ENCODE measurements at regions not wholly inside any gene's neighbourhood (a gene's known extent, or its start where the extent isn't known, plus 50 kb on each side); places are given as distances from the start of the nearest gene placed in this dataset.

DNA sequence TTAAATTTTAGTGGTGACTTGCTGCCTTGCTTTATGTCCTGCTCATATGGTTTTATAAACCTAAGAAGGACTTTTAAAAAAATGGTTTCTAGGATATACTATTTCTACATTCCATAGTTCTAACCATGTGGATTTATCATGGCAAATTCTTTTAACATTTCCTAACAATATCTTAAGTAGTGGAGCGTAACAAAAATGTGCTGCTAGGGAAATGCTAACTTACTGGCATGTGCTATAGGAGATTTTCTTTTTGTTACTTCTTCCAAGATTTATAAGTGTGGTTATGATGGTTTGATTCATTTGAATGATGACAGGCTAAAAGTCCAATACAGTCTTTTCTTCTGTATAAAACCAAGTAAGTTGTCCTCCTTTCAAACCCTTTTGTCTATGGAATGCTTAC, 713.7 kb downstream of the SLITRK1 start:
- no peaks in the 10 kb centered on the region for H3K36me3 ChIP-seq (replicated peaks in 1 of 2; ENCODE audit: control insufficient read depth in 1 of 2, insufficient read depth in 2 of 2, low read length in 2 of 2)
- no peaks in the 10 kb centered on the region for H3K27me3 ChIP-seq (ENCODE audit: control insufficient read depth in 2 of 2, insufficient read depth in 2 of 2, low read length in 2 of 2)
- no peaks in the 10 kb centered on the region for H3K79me2 ChIP-seq (ENCODE audit: insufficient read depth, low read length)
- no peaks in the 10 kb centered on the region for H3K36me3 Mint-ChIP-seq
- peaks cover under 1 to 24% (median 8%) of the 10 kb centered on the region in 7 donors for H3K9me3 Mint-ChIP-seq
- peaks cover 0 to 16% of the 10 kb centered on the region in 2 donors for H3K9me3 ChIP-seq (replicated peaks in 1 of 2; ENCODE audit: control insufficient read depth in 1 of 2, insufficient read depth in 1 of 2, low read length in 2 of 2)
- H3K9ac ChIP-seq (ENCODE audit: insufficient read depth, low read length, poor library complexity, severe bottlenecking), result no peak overlapping the region
- H3K27ac ChIP-seq (ENCODE audit: low read depth in 1 of 2, low read length in 2 of 2), result no peak overlapping the region
- DNase-seq, result no peak
- no peaks in the 10 kb centered on the region for H4K20me1 ChIP-seq (ENCODE audit: insufficient read depth, low read length)
- H3K4me3 ChIP-seq (replicated peaks in 1 of 3; ENCODE audit: low read depth in 2 of 3, low read length in 3 of 3), result no peak overlapping the region
- H3K4me3 Mint-ChIP-seq, result no peak overlapping the region
- H3K27ac Mint-ChIP-seq, result no peak overlapping the region
- no peaks in the 10 kb centered on the region for H3K4me1 ChIP-seq (ENCODE audit: control insufficient read depth in 1 of 2, insufficient read depth in 2 of 2, low read length in 2 of 2)
- H3K4me1 Mint-ChIP-seq, result no peaks in the 10 kb centered on the region
- no peak overlapping the region for H2AFZ ChIP-seq (ENCODE audit: insufficient read depth, low read depth, low read length, poor library complexity, severe bottlenecking)
- TF ChIP-seq, protein P1, sequence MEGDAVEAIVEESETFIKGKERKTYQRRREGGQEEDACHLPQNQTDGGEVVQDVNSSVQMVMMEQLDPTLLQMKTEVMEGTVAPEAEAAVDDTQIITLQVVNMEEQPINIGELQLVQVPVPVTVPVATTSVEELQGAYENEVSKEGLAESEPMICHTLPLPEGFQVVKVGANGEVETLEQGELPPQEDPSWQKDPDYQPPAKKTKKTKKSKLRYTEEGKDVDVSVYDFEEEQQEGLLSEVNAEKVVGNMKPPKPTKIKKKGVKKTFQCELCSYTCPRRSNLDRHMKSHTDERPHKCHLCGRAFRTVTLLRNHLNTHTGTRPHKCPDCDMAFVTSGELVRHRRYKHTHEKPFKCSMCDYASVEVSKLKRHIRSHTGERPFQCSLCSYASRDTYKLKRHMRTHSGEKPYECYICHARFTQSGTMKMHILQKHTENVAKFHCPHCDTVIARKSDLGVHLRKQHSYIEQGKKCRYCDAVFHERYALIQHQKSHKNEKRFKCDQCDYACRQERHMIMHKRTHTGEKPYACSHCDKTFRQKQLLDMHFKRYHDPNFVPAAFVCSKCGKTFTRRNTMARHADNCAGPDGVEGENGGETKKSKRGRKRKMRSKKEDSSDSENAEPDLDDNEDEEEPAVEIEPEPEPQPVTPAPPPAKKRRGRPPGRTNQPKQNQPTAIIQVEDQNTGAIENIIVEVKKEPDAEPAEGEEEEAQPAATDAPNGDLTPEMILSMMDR (IDR thresholded peaks at IDR 0.05), result no peak
- no CpG with 5 or more reads among the region's 1 CpG for WGBS (ENCODE audit: insufficient coverage)
- no peak overlapping the region for H3K4me2 ChIP-seq (replicated peaks; ENCODE audit: extremely low read depth, low read length, poor library complexity, severe bottlenecking)
- no peaks in the 10 kb centered on the region for H3K27me3 Mint-ChIP-seq (ENCODE audit: low read depth in 3 of 3)
- intact Hi-C loops (cut with micrococcal nuclease), result no loop called here

DNA sequence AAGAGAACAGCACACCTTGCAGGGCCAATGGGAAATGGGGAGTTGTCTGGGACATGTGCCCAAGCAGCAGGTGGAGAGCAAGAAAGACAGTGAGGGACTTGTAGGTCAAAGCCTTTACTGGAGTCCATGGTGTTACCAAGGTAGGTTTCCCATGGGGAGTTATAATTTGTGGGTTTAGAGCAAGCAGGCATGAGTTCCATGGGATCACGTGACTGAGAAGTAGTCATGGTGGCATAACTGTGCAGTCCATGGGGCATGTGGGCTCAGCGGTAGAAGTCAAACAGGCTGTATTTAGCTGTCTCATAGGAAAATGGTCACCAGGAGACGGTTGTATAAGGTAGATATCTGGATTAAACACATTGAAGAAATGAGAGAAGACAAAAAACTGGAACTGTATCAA, 715.1 kb downstream of the SLITRK1 start:
- H3K4me1 ChIP-seq (ENCODE audit: control insufficient read depth in 1 of 2, insufficient read depth in 2 of 2, low read length in 2 of 2), result no peaks in the 10 kb centered on the region
- intact Hi-C loops (cut with micrococcal nuclease), result no loop called here
- Mint-ChIP-seq H3K4me3 (no peak overlapping the region), H3K9me3 (peaks cover 0 to 17% (median 8%) of the 10 kb centered on the region in 7 donors), H3K4me1 (no peaks in the 10 kb centered on the region), H3K36me3 (no peaks in the 10 kb centered on the region), H3K27me3 (ENCODE audit: low read depth in 3 of 3) (no peaks in the 10 kb centered on the region), H3K27ac (no peak overlapping the region)
- no peak overlapping the region for H2AFZ ChIP-seq (ENCODE audit: insufficient read depth, low read depth, low read length, poor library complexity, severe bottlenecking)
- no peak overlapping the region for H3K4me3 ChIP-seq (replicated peaks in 1 of 3; ENCODE audit: low read depth in 2 of 3, low read length in 3 of 3)
- H3K27ac ChIP-seq (ENCODE audit: low read depth in 1 of 2, low read length in 2 of 2), result no peak overlapping the region
- no peak overlapping the region for H3K9ac ChIP-seq (ENCODE audit: insufficient read depth, low read length, poor library complexity, severe bottlenecking)
- H3K9me3 ChIP-seq (replicated peaks in 1 of 2; ENCODE audit: control insufficient read depth in 1 of 2, insufficient read depth in 1 of 2, low read length in 2 of 2), result peaks cover 0 to 16% of the 10 kb centered on the region in 2 donors
- 91% methylated on average over 3 of the region's 3 CpGs for WGBS (ENCODE audit: insufficient coverage)
- no peak overlapping the region for H3K4me2 ChIP-seq (replicated peaks; ENCODE audit: extremely low read depth, low read length, poor library complexity, severe bottlenecking)
- no peaks in the 10 kb centered on the region for H3K79me2 ChIP-seq (ENCODE audit: insufficient read depth, low read length)
- H3K27me3 ChIP-seq (ENCODE audit: control insufficient read depth in 2 of 2, insufficient read depth in 2 of 2, low read length in 2 of 2), result no peaks in the 10 kb centered on the region
- no peaks in the 10 kb centered on the region for H3K36me3 ChIP-seq (replicated peaks in 1 of 2; ENCODE audit: control insufficient read depth in 1 of 2, insufficient read depth in 2 of 2, low read length in 2 of 2)
- DNase-seq, result no peak
- H4K20me1 ChIP-seq (ENCODE audit: insufficient read depth, low read length), result no peaks in the 10 kb centered on the region
- TF ChIP-seq, protein P1 (IDR thresholded peaks at IDR 0.05), result no peak

Data from CD14-positive monocyte (primary cell).